Inflammatory macrophage treated with lipopolysaccharide for 4 hours (primary cell): ENCODE measurements at regions not wholly inside any gene's neighbourhood (a gene's known extent, or its start where the extent isn't known, plus 50 kb on each side); places are given as distances from the start of the nearest gene placed in this dataset.

Source experiments
- DNase-seq: peaks from one replicate; pipeline ENCODE4 v3.0.0-alpha.2; 2020

DNA sequence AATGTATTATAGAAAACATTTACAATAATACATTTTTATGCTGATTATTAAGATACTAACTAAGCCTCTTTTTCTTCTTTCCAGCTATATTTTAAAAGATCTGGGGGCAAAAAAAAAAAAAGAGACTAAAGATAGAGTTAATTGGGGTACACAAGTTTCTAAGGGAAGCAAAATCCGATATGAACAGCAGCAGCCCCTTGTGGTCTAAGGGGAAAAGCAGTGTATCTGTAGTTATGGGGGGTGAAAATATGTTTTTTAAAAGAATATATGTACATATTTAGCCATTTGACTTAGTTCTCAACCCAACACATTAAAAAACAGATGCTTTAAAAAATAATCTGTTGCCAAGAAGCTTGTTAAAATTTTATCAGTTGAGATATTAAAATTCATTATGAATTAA lies 134.3 kb upstream of the POU5F2 start:
- DNase-seq: no peak

DNA sequence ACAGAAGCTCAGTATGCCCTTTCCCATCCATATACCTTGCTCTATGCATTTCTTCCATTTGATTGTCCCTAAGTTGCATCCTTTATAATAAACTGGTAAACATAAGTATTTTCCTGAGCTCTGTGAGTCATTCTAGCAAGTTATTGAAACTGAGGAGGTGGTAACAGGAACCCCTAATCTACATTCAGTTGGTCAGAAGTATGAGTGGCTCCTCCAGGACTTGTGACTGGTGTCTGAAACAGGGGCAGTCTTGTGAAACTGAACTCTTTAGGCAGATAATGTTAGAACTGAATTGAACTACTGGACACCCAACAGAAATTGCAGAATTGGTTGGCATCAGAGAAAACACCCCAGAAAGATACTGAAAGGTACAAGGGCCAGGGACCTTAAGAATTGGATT lies 133.1 kb upstream of the POU5F2 start:
- no peak for DNase-seq

- DNase-seq: no peak
These were observed 132.7 kb upstream of the POU5F2 start for GRCh38 chr5:93874080-93874479.

DNA sequence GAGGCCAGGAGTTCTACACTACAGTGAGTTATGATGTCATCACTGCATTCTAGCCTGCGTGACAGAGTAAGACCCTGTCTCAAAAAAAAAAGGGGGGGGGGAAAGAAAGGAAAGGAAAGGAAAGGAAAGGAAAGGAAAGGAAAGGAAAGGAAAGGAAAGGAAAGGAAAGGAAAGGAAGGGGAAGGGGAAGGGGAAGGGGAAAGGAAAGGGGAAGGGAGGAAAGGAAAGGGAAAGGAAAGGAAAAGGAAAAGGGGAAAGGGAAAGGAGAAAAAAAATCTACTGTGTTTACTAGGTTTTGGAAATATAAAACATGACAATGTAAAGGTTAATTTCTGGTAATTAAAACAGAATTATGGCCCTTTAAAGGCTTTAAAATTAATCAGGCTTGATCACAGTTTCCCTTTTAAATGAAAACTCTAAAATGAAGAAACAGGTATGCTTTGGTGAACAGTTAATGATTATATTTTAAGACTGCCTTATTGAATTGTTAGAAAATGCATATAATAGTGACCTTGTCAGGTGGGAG lies 131.9 kb upstream of the POU5F2 start:
- no peak for DNase-seq

- DNase-seq: no peak
These were observed 129.2 kb upstream of the POU5F2 start for GRCh38 chr5:93870649-93871048.

- DNase-seq: no peak
These were observed 127.5 kb upstream of the POU5F2 start for GRCh38 chr5:93868851-93869250.

DNA sequence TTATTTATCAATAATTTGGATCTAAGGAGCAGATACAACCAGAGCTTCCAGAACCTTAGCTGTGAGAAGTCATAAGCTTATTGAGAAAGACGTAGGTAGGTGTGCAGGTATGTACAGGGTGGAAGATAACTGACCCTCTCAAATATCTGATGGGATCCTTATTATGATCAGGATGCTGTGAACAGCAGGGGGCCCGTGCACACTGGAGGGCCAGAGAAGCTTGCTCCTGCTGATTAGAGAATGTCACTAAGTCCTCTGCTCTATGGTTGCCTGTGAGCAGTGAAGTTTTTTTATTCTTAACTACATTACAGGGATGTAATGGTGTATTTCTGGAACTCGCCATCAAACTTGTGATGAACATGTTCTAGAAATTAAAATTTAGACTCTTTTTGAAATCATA lies 108.9 kb upstream of the POU5F2 start:
- DNase-seq: no peak

GRCh38 chr5:93845376-93845775 lies 104.0 kb upstream of the POU5F2 start:
- DNase-seq: no peak

- DNase-seq: no peak
These were observed 90.0 kb upstream of the POU5F2 start for GRCh38 chr5:93831449-93831848.

GRCh38 chr5:93830893-93831292 lies 89.5 kb upstream of the POU5F2 start:
- DNase-seq: no peak

GRCh38 chr5:93829346-93829745 lies 87.9 kb upstream of the POU5F2 start:
- DNase-seq: no peak

GRCh38 chr5:93821891-93822415 lies 80.6 kb upstream of the POU5F2 start:
- DNase-seq: no peak

- no peak for DNase-seq
These were observed 78.3 kb upstream of the POU5F2 start for GRCh38 chr5:93819668-93820067.

GRCh38 chr5:93810780-93811179 lies 69.4 kb upstream of the POU5F2 start:
- no peak for DNase-seq

- DNase-seq: no peak
These were observed 68.0 kb upstream of the POU5F2 start for GRCh38 chr5:93809430-93809829.

DNA sequence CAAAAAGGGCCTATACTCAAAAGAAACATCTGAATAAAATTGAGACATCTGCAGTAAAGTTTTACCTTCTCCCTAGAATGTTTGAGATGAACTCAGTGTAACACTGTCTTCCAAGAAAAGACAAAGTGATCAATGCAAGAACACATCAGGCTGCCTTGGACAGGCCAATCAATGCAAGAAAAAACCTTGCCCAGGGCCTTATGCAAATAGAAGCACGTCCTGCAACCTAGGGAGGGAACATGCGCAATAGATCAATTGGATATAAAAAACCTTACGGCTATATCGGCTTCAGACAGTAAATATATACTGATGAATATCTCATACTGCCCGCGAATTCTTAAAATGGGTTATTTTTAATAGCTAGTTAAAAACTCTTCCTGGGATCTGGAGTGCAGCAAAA lies 66.4 kb upstream of the POU5F2 start:
- no peak for DNase-seq

DNA sequence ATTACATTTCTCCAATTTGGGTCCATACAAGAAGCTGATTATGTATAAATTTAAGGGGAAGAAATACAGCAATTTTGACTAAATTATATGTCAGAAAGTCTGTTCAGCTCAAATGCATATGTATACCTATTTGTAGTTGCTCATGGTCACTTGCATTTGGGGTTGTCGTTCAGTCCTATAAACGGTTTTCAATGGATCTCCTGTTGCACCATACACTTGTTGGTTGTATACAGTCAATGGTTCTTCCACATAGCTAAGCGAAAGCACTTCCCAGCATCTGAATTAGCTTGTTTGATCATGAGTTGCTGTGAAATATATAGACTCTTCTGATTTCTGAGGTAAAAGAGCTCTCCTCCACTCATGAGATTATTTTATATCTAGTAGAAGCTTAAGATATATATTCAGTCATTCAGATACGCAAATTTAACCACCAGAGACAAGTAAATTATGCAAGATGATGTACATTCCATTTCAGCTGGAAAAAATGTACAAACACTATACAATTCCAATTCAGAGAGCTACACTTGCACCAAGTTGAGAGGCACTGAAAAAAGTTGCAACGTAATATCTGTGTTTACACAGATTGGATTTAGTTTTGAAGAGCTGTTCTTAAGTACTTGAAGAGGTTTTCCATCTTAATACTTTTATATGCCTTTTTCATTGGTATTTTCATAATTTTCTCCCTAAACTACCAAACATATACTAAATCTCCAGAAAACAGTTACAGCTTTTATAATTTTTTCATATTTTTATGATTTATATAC lies 64.4 kb upstream of the POU5F2 start:
- DNase-seq: no peak

GRCh38 chr5:93800988-93801811 lies 59.8 kb upstream of the POU5F2 start:
- DNase-seq: peak; percentile 45

DNA sequence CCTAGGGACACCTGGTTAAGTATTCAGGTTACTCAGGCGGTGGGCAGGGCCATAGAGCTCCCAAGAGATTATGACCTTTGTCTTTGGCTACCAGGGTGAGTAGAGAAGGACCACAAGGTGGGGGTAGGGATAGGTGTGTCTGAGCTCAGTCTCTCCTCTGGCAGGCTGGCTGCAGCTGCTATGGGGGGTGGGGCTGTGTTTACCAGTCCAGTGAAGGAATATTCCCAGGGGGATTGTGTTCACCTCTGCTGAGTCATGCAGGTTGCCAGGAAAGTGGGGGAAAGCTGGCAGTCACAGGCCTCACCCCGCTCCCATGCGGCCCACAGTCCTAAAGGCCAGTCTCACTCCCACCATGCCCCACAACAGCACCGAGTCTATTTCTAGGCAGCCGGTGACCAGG lies 53.6 kb upstream of the POU5F2 start:
- no peak for DNase-seq

- no peak for DNase-seq
These were observed 51.9 kb upstream of the POU5F2 start for GRCh38 chr5:93793159-93793781.

DNA sequence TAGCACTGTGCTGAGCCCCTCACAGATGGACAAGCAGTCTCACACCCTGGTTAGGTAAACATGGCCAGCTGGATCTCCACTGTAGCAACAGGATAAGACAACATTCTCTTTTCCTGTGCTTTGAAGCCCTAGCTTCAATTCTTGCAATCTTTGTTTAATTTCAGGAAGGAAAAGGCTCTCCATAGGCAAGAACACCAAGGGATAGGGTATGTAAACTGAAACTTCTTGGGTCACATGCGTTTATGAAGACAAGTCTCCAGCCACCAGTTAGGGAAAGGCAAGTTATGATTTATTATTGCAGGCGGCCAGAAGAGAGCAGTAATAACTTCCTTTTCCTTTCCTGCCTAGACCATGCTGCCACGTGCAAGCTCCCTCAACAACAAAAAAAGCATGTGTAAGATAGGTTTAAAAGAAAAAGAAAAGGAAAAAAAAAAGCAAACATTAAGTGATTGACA lies 50.1 kb upstream of the POU5F2 start:
- DNase-seq: peak; percentile 35
